ENCODE measurements at regions not wholly inside any gene's neighbourhood (a gene's known extent, or its start where the extent isn't known, plus 50 kb on each side); places are given as distances from the start of the nearest gene placed in this dataset.
"Not testable (repeated sequence)": the region's sequence is repeated elsewhere in the genome, so short reads cannot be mapped to it uniquely, and the experiment has no call there.

GRCh38 chrX:43225626-43226328 is 430.3 kb upstream of the MAOA start:
- DNase-seq (ENCODE audit: low read depth in 3 of 3) = no peak

- no peak for DNase-seq (ENCODE audit: low read depth in 3 of 3)
Observed at GRCh38 chrX:43238461-43238945, 417.6 kb upstream of the MAOA start.

DNA sequence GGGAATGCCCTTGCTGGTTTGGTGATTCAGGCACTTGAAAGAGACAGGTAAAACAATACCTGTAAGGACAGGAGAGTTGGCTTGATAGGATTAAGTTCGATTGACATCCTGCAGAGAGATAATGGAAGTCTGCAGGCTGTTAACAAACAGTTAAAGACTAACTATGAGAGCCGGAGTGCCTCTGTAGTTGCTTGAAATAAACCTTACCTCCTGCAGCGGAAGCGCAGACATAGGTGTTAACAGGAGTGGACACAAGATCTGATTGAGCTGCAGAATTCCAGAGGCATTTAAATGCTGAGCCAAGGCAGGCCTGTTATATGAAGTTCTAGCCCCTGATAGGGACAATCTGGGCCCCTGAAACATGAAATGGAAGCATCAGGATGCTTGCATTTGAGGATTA is 416.7 kb upstream of the MAOA start:
- DNase-seq (ENCODE audit: low read depth in 3 of 3) = no peak

DNA sequence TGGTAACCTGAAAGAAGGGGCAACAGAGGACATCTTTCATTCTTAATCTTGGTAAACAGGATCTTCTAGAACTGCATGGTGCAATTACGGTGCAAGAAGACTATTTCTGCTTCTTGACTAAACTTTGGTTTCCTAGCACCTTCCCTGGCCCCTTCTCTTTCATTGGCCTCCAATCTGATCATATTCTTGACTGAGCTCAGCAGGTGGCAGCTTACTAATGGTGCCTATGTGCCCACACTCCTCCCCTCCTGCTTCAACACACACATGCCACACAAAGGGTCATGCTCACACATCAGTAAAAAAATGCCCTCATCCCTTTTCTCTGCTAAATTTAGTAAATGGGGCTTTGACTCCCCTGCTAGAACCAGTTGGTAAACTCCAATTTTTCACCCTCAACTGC is 400.5 kb upstream of the MAOA start:
- no peak for DNase-seq (ENCODE audit: low read depth in 3 of 3)

- DNase-seq (ENCODE audit: low read depth in 3 of 3) = no peak
Observed at GRCh38 chrX:43266487-43266886, 389.6 kb upstream of the MAOA start.

GRCh38 chrX:43267652-43268051 is 388.4 kb upstream of the MAOA start:
- DNase-seq (ENCODE audit: low read depth in 3 of 3) = no peak

DNA sequence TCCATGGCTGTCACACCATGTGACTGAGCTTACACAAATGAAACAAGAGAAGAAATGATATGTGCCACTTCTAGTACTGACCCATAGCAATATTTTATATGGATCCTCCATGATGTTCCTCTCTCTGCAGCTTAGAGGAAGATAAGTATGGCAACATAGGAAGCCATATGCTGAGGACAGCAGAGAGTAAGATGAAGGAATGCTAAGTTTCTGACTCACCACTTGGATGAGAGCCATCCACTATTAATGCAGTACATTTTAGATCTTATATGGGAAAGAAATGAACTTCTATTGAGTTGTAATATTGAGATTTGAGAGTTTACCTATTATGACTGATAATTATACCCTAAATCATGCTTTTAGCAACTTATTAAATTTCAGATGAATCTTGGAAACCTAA is 386.9 kb upstream of the MAOA start:
- no peak for DNase-seq (ENCODE audit: low read depth in 3 of 3)

- no peak for DNase-seq (ENCODE audit: low read depth in 3 of 3)
Observed at GRCh38 chrX:43277879-43278278, 378.2 kb upstream of the MAOA start.

DNA sequence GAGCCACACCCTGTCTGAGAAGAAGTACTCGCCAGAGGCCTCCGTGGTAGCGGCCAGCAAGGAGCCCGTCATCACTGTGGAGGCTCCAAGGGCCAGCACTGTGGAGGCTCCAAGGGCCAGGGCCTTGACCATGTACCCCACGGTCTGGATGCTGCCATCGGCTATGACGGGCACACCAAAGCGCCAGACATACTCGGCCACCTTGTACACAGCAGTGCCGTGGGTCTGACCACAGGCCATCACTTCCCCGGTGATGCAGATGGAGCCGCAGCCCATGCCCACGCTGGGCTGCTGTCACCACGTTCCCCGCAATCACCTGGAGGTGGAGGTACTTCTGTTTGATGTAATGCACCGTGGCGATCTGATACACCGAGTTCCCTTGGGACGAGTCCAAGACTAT is 377.7 kb upstream of the MAOA start:
- no peak for DNase-seq (ENCODE audit: low read depth in 3 of 3)

DNA sequence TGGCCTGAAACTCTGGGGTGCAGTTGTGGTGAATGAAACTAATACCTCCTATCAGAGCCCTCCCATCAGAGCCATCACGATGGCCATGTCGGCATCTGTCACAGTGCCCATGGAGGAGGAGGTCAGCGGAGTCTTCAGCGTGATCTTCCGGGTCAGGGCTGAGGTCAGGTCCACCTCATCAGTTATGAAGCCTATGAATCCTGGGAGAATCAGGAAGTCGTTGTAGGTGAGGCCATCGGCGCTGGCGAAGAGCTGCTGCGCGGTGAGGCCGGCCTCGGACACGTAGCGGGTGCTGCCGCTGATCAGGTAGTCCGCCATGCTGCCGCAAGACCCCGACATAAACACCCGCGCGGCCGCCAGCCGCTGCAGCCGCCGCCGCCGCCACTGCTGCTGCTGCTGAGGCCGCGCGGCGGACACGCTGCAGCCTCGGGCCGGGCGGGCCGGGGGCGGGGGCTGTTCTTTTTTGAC is 376.7 kb upstream of the MAOA start:
- DNase-seq (ENCODE audit: low read depth in 3 of 3) = no peak

GRCh38 chrX:43283187-43283586 is 372.9 kb upstream of the MAOA start:
- DNase-seq (ENCODE audit: low read depth in 3 of 3) = no peak

DNA sequence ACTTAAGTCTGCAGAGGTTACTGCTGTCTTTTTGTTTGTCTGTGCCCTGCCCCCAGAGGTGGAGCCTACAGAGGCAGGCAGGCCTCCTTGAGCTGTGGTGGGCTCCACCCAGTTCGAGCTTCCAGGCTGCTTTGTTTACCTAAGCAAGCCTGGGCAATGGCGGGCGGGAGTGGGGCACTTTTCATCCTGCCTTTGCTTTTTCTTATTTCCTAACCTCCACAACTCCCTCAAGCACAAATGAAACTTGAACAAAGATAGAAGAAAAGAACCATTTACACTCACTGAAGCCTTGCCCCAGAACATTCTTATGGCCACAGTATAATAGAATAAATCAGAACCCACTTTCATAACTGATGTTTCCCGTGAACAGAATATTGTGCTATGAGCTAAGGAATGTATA is 344.5 kb upstream of the MAOA start:
- not testable (repeated sequence) for DNase-seq (ENCODE audit: low read depth in 3 of 3)

DNA sequence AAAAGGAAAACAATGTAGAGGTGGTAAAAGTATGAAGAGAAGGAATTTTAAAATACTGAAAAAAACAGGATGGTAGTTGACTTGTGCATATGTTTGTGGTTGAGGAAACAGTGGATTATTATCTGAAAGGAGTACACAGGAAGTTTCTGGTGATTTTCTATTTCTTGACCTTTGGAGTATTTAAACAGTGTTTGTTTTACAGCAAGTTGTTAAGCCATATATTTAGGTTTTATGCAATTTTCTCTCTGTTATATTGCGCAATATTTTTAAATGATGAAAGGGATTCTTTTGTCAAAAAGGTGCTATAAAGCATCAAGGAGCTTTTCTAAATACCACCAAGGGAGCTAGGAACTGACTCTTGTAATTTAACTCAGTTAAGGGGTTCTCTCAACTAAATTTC is 343.1 kb upstream of the MAOA start:
- DNase-seq (ENCODE audit: low read depth in 3 of 3) = no peak

- no peak for DNase-seq (ENCODE audit: low read depth in 3 of 3)
Observed at GRCh38 chrX:43314525-43314924, 341.6 kb upstream of the MAOA start.

DNA sequence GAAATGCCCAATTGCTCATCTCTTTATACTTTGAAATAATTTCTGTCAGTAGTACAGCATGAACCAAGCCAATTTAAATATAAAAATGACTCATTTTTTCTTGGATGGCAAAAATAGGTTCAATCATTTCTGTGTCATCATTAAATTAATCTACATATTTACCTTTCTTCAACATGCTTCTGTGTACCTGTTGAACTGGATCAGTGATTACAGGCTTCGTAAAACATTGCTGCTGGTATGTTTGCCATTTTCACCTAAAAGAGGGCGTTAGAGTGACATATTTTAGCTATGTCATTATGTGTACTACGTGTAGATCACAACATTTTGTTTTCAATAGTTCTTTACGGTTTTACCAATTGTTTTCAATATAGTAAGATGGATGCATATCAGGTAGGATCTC is 340.5 kb upstream of the MAOA start:
- no peak for DNase-seq (ENCODE audit: low read depth in 3 of 3)

GRCh38 chrX:43316146-43316545 is 340.0 kb upstream of the MAOA start:
- DNase-seq (ENCODE audit: low read depth in 3 of 3) = no peak

- no peak for DNase-seq (ENCODE audit: low read depth in 3 of 3)
Observed at GRCh38 chrX:43317378-43317777, 338.7 kb upstream of the MAOA start.

GRCh38 chrX:43328358-43328946 is 327.6 kb upstream of the MAOA start:
- DNase-seq (ENCODE audit: low read depth in 3 of 3) = no peak

- DNase-seq (ENCODE audit: low read depth in 3 of 3) = no peak
Observed at GRCh38 chrX:43333543-43333942, 322.6 kb upstream of the MAOA start.

DNA sequence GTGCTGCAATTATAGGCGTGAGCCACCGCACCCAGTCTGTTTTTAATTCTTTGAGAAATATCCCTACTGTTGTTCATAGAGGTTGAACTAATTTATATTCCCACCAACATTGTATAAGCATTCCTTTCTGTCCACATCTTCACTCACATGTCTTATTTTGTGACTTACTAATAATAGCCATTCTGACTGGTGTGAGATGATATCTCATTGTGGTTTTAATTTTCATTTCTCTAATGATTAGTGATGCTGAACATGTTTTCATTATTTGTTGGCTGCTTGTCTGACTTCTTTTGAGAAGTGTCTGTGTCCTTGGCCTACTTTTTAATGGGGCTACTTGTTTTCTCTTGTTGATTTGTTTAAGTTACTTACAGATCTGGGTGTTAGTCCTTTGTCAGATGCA is 310.9 kb upstream of the MAOA start:
- no peak for DNase-seq (ENCODE audit: low read depth in 3 of 3)

DNA sequence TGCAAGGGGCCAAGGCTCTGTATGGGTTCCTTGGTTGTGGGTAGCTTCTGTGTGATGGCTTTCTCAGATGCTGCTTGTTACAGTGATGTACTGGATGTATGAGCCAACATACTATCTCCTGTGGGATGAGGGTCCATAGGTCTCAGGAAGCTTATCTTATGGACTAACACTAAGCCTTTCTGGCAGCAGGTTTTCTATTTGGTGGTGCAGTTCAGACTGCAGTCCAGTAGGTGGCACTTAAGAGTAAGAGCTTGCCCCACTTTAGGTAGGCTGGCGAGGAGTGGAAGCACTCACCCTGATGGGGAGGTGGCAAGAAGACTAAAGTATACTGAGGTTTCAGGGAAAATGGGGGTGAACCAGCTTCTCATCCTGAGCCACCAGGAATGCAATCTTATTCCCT is 306.7 kb upstream of the MAOA start:
- peak in 2 of 3 donors; percentile 3 to 32 for DNase-seq (ENCODE audit: low read depth in 3 of 3)

DNA sequence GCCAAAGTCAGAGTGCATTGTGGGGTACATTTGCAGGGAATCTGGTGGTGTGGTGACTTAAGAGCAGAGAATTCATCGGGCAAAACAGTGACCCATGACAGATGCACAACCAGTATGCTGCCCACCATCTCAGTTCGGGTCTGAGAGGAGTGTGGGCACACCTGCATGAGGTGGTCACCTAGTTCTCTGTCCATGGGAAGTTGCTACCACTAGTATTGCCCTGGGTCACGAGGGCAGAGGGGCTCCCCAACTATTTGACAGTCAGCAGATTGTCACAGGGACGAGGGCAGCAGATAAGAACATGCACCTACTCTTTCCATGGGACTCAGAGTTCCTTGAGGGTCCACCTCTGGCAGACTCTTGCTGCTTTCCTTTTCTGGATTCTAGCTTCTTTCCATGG is 305.2 kb upstream of the MAOA start:
- DNase-seq (ENCODE audit: low read depth in 3 of 3) = no peak

DNA sequence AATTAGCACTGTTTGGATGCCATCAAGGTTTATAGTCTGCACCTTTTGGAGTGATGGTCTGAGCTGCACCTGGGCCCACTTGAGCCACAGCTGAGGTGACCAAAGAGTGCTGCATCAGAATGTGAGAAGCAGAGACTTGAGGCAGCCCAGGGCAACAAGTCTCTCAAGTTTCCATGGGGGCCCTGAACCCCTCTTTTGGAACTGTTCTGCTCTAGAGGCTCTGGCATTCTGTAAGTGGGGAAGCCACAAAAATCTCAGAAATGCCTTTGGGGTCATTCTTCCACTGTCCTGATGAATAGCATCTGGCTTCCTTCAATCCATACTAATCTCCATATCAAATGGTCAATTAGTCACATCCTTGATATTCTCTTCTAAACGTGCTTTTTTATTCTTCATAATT is 298.4 kb upstream of the MAOA start:
- DNase-seq (ENCODE audit: low read depth in 3 of 3) = no peak

DNA sequence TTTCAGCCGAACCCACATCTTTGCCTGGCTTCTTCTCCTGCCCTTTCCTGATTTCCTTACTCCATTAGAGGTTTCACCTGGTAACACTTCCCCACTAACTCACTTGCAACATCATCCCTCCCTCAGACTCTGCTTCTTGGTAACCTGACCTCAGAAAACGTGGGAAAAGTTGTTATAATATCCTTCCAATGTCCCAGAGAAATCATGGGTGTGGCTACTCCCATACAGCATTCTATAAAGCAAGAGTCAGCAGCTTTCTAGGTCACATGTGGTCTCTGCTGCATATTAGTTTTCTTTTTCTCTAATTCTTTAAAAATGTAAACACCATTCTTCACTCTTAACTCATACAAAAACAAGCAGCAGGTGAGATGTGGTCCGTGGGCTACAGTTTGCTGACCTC is 283.1 kb upstream of the MAOA start:
- DNase-seq (ENCODE audit: low read depth in 3 of 3) = no peak
